Limb (tissue), 2 donors: ENCODE measurements at regions not wholly inside any gene's neighbourhood (a gene's known extent, or its start where the extent isn't known, plus 50 kb on each side); places are given as distances from the start of the nearest gene placed in this dataset.
A peak's percentile ranks its signal among the peaks of the same experiment; 100 is the strongest.
"Not testable (repeated sequence)": the region's sequence is repeated elsewhere in the genome, so short reads cannot be mapped to it uniquely, and the experiment has no call there.

Experiments used
- DNase-seq, 2 donors: peaks; one replicate each; pipeline ENCODE4 v3.0.0-alpha.2; 2016; ENCODE audit errors: extremely low spot score in 2 of 2

DNA sequence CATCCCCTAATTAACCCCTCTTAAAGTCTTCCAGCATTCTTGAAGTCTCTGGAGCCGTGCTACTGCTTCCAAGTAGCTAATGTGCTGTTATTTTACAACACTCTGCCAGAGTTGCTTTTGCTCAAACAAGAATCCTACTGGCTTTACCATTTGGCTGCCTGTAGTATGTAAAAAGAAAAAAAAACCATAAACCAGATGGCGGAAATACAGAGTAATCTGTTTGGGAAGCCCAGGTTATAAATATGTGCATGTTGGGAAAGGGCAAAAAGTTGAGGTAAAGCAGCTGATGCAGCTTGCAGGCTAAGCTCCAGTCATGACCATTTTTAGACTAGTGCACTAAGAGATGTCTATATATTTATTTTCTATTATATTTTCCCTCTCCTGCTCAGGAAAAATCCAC is 313.2 kb upstream of the ETAA1 start:
- peak in 1 of 2 donors; percentile 80 for DNase-seq

GRCh38 chr2:67085146-67085545 is 312.0 kb upstream of the ETAA1 start:
- no peak for DNase-seq

GRCh38 chr2:67091681-67092080 is 305.5 kb upstream of the ETAA1 start:
- DNase-seq = no peak

DNA sequence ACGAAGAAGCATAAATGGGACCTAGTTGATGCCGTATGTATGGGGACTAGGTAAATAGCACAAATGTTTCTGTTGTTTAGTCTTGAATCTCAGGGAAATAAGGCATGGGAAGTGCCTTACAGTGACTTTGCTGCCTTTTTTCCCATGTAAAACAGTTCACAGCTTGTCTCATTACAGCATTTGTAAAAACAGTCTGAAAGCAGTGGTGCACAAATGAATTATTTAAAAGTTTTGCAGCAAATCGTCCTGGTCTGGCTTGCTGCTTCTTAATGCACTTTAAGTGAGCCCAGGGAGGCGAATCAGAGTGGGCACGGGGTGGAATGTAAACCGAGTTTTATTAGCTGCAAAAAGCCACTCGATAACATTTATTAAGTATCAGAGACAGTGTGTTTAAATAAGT is 302.0 kb upstream of the ETAA1 start:
- DNase-seq = no peak

DNA sequence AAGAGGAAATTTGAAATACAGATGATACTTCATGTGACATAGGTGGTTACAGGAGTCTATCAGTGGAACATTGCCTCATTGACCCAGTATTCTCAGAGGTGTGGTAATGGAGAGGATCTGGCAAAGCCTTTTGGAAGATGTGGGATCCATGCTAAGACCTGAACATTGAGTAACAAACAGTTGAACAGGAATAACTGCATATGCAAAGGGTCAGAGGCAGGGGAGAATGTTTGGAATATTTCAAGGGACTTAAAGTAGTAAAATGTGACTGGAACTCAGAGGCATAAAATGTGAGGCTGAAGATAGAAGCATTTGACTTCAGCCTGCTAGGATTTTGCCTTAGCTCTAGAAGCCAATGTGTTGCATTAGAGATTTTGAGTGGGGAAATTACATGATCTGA is 300.2 kb upstream of the ETAA1 start:
- DNase-seq = no peak

GRCh38 chr2:67103157-67103556 is 294.0 kb upstream of the ETAA1 start:
- DNase-seq = no peak

- no peak for DNase-seq
These were observed 288.9 kb upstream of the ETAA1 start for GRCh38 chr2:67108231-67108630.

DNA sequence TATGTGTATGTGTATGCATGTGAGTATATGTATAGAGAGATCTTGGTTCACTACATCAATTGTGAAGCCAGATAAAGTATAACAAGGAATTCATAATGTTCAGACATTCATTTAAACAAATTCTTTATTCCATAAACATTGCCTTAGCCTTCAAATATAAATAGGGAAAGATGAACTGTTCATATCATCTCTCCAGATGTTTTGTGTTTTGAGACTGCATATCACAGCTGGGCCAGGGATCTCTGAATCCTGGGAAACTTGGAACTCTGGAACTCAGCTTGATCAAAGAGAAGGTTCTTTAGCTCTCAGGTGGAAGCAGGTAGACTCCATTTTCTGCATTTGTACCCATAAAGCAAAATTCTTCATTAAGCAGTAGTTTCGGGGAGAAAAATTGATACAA is 272.6 kb upstream of the ETAA1 start:
- DNase-seq = no peak

DNA sequence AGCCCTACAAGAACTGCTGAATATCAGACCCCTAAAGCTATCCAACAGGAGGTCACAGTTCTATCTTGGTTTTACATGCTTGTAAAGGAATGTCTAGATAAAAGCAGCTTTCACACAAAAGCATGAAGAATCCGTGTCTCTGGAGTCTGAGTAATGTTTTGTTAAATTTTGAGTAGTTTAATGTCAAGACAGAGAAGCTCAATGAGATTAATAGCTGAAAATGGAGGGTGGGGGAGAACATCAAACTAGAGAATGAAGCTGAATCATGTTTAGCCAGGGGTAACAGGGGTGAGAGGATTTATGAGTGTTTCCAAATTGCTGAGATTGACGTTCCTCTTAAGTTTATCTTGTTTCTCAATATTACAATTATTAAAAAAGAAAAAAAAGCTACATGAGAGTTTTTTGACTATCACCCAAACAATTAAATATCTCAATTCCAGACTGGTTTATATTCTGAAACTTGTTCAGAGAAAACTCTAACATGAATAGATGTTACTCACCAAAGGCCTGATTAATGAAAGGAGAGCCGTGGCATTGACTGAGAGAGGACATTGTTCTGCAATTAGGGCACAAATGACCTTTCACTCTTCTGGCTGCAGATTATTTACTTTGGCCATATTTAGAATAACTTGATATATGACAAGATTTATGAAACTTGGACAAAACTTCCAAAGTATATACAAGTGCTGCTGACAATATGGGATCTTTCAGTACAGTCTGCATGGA is 266.4 kb upstream of the ETAA1 start:
- no peak for DNase-seq

DNA sequence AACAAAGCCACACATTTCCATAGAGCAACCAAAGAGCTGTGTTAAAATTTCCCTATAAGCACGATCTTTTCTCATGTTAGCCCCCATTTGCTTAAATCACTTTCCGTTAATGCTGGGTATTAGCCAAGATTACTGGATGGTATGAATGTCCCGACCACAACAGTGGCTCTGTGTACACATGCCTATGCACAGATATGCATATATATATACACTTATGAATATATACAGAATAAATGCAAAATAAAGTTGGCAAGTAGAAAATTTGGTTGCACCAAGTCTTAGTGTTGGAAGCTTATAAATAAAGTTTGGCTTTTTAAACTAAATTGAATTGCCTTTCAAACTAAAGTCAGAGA is 265.9 kb upstream of the ETAA1 start:
- DNase-seq = no peak

- DNase-seq = not testable (repeated sequence)
These were observed 264.6 kb upstream of the ETAA1 start for GRCh38 chr2:67132441-67132940.

- no peak for DNase-seq
These were observed 261.9 kb upstream of the ETAA1 start for GRCh38 chr2:67135208-67135607.

GRCh38 chr2:67137699-67138098 is 259.4 kb upstream of the ETAA1 start:
- DNase-seq = no peak

- DNase-seq = no peak
These were observed 255.1 kb upstream of the ETAA1 start for GRCh38 chr2:67142071-67142470.

- DNase-seq = no peak
These were observed 254.4 kb upstream of the ETAA1 start for GRCh38 chr2:67142741-67143140.

DNA sequence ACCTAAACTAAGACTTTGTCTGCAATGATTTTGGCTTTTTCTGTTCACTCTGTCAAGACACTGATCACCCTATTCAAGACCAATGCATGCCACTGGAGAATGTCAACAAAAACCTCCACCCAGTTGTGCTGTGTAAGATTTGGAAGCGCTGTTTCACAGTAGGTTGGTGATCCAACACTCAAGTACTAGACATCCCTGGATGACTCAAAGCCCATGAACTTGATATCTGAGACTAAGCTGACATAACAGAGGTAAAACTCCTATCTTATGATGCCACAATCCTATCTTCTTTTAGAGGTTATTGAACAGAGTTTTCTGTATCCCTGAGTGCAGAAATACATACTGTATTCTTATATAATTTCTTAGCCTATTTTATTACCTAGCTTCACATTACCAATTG is 251.3 kb upstream of the ETAA1 start:
- DNase-seq = no peak

DNA sequence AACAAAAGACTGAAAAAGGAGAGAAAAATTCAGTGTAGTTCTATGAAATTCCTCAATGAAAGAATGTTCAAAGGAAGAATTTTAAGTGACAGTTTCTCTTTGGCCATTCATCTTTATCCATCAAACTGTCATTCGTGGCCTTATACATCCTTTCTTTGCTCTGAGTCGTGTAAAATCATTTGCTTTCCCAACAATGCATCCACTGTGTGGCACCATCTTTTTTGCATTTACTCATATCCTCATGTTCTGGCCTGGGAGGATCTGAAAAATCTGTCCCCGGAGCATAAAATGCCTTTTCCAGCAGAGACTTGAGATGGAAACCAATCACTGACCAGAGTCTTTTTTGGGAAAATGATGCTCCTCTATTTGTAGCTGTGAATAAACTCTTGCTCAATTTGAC is 240.3 kb upstream of the ETAA1 start:
- no peak for DNase-seq

DNA sequence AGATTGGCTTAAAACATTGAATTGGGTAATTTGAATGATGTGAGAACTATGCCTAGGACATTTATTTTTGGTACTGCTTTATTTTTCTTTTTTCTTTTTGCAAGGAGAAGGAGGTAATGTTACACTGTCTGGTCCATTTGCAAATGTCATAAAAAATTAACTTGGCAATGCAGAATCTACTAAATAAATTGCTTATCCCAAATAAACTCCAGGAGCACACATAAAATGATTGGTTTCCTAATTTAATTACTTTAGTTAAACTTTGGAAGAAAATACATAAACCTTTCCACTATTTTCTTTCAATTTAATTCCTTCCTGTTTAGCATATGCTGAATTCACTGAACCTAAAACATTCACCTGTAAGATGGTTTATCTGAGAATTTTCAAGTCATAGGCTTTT is 238.4 kb upstream of the ETAA1 start:
- DNase-seq = no peak

DNA sequence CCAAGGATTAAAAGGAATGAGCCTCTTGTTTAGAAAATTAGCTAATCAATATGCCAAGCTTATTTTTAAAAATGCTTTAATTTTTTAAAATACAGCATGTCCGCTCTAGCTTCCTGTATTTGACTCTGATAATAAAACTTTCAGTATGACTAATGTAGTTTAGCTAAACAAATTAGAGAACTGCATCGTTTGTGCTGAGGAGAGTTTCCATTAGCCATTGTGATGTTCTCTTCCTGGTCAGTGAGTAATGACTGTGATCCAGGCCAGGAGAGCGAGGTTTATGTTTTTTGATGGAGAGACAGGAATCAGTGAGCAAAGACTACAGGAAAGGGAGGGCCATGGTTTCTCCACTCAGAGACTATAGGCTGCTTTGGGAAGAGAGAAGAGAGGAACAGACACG is 237.2 kb upstream of the ETAA1 start:
- DNase-seq = no peak

GRCh38 chr2:67164771-67165522 is 232.2 kb upstream of the ETAA1 start:
- DNase-seq = no peak

DNA sequence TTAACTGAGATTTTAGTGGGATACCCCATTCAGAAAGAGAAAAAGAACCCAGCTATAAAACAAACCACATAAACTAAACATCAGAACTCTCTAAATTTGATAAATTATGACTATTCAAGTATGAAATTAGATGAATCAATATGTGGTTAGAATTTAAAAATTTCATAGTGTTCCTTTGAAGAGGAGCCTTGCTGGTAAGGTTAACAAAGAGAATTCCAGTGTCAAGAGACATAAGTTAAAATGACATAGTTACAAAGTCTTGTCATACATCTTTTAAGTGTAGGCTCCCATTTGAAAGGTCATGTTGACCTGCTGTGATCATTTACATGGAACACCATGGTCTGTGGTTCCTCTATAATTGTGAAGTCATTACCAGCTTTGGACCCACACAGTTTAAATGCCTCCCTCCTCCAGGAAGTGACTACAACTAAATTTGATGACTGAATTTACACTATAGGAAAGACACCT is 231.6 kb upstream of the ETAA1 start:
- no peak for DNase-seq

- not testable (repeated sequence) for DNase-seq
These were observed 230.6 kb upstream of the ETAA1 start for GRCh38 chr2:67166511-67166910.
